Kidney epithelial cell (primary cell): ENCODE measurements at regions not wholly inside any gene's neighbourhood (a gene's known extent, or its start where the extent isn't known, plus 50 kb on each side); places are given as distances from the start of the nearest gene placed in this dataset.

Experiments
- DNase-seq: peaks from one replicate; pipeline ENCODE4 v3.0.0-alpha.2; 2010; ENCODE audit warnings: low read depth
- H3K27me3 ChIP-seq: 2 replicates; pipeline ENCODE4 v1.6.0; 2011; ENCODE audit warnings: low read length; ENCODE audit not compliant: control insufficient read depth, insufficient read depth
- H3K36me3 ChIP-seq: 2 replicates; pipeline ENCODE4 v1.5.1; 2011; ENCODE audit warnings: low read length; ENCODE audit not compliant: control insufficient read depth, insufficient read depth
- H3K4me3 ChIP-seq: 2 replicates; pipeline ENCODE4 v1.5.1; 2011; ENCODE audit warnings: low read depth, mild to moderate bottlenecking, control low read depth, low read length
- TF ChIP-seq, protein P1 (sequence below): IDR thresholded peaks from 2 replicates; pipeline ENCODE4 v1.5.1; 2011; ENCODE audit warnings: mild to moderate bottlenecking, moderate library complexity, low read length, control low read depth, inconsistent platforms; ENCODE audit not compliant: insufficient read depth, poor library complexity, severe bottlenecking

DNA sequence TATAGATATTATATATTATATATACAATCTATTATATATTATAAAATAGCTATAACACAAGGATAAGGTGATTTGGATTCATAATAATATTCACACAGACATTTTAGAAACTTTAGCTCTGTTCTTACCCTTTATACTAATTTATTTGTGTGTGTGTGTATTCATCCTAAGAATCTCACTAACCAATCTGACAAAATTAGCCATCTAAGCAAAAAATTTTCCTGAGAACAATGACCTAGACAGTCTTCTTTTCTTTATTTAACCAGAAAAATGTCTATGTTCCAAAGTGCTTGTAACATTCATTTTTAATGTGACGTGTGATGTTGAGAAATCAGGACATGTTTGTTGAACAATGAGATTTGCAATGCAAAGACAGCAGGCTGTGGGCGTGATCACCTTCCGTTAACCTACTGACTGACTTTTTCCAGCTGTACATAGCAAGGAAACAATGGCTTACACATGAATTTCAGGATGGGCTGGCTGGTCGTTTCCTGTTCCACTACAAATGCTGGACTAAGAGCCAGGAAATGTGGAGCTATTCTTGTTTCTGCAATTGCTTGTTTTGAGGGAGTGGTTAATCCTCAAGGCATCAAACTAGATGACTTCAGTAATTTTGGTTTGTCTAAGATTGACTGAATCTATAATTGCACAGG is 634.6 kb upstream of the ARGLU1 start:
- Histone ChIP-seq H3K36me3 (no peaks in the 10 kb centered on the region), H3K4me3 (no peak overlapping the region), H3K27me3 (no peaks in the 10 kb centered on the region)
- TF ChIP-seq, protein P1, sequence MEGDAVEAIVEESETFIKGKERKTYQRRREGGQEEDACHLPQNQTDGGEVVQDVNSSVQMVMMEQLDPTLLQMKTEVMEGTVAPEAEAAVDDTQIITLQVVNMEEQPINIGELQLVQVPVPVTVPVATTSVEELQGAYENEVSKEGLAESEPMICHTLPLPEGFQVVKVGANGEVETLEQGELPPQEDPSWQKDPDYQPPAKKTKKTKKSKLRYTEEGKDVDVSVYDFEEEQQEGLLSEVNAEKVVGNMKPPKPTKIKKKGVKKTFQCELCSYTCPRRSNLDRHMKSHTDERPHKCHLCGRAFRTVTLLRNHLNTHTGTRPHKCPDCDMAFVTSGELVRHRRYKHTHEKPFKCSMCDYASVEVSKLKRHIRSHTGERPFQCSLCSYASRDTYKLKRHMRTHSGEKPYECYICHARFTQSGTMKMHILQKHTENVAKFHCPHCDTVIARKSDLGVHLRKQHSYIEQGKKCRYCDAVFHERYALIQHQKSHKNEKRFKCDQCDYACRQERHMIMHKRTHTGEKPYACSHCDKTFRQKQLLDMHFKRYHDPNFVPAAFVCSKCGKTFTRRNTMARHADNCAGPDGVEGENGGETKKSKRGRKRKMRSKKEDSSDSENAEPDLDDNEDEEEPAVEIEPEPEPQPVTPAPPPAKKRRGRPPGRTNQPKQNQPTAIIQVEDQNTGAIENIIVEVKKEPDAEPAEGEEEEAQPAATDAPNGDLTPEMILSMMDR, result no peak
- DNase-seq, result peak; percentile 10

- no peaks in the 10 kb centered on the region for H3K36me3 ChIP-seq
- H3K4me3 ChIP-seq, result no peak overlapping the region
- TF ChIP-seq, protein P1, result no peak
- no peak for DNase-seq
- no peaks in the 10 kb centered on the region for H3K27me3 ChIP-seq
Observed at GRCh38 chr13:107200491-107200890, 632.6 kb upstream of the ARGLU1 start.

DNA sequence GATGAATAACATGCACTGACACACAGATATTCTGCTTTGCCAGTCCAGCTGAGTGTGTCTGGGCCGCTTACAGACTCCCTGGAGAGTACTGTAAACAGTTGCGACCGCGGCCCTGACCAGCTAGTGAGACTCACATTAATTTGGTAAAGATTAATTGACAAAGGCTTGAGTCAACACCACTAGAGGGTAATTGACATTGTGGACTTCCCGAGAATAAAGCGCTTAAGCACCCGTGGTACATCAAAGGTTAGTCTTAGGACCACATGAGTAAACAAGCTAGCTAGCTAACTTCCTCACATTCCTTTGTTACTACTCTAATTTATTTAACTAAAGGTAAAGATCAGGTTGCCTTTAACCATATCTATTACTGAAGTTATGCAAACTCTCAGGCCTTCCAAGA is 624.4 kb upstream of the ARGLU1 start:
- no peaks in the 10 kb centered on the region for H3K27me3 ChIP-seq
- TF ChIP-seq, protein P1, result no peak
- peak; percentile 38 for DNase-seq
- no peaks in the 10 kb centered on the region for H3K36me3 ChIP-seq
- no peak overlapping the region for H3K4me3 ChIP-seq

DNA sequence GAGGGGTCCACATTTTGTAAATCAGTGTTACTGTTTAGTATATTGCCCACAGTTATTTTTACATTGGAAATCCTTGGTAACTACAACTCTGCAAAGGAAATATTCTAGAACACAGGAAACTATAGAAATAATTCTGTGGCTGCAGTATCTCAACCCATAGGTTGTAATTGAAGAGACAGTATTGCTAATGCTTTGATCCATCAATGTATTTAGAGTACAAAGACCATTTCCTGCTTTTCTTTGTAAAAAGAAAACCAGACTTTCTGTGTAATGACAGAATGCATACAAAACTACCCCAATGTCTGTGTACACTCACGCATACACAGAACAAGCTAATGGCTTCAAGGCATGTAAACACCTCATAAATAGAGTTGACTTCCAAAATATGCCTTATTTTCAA is 622.1 kb upstream of the ARGLU1 start:
- Histone ChIP-seq H3K27me3 (no peaks in the 10 kb centered on the region), H3K4me3 (no peak overlapping the region), H3K36me3 (no peaks in the 10 kb centered on the region)
- no peak for DNase-seq
- TF ChIP-seq, protein P1, result no peak

DNA sequence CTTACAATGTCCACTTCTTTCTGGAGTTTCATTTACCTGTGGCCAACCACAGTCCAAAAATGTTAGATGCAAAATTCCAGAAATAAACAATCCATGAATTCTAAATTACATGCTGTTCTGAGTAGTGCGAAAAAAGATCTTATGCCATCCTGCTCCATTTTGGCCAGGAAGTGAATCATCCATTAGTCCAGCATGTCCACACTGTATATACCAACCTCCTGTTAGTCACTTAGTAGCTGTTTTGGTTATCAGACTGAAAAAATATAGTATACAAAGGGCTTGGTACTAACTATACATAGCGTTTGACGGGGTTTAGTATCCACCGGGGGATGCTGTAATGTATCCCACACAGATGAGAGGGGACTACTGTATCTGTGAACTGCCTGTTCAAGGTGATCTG is 618.0 kb upstream of the ARGLU1 start:
- TF ChIP-seq, protein P1, result no peak
- H3K27me3 ChIP-seq, result no peaks in the 10 kb centered on the region
- DNase-seq, result peak; percentile 18
- H3K4me3 ChIP-seq, result no peak overlapping the region
- no peaks in the 10 kb centered on the region for H3K36me3 ChIP-seq
